ENCODE measurements at regions not wholly inside any gene's neighbourhood (a gene's known extent, or its start where the extent isn't known, plus 50 kb on each side); places are given as distances from the start of the nearest gene placed in this dataset.

- Histone ChIP-seq H3K27ac (ENCODE audit: low read length, poor library complexity, severe bottlenecking) (no peak overlapping the region), H2BK12ac (ENCODE audit: low read length in 2 of 2) (peak overlapping the region in 1 of 2 experiments; percentile 57), H3K18ac (ENCODE audit: low read depth in 1 of 2, low read length in 2 of 2) (peak overlapping the region in 1 of 2 experiments; percentile 54), H4K8ac (ENCODE audit: low read length) (no peak overlapping the region), H2BK15ac (ENCODE audit: low read depth, poor library complexity, severe bottlenecking) (no peak overlapping the region), H3K4me3 (ENCODE audit: insufficient read depth in 1 of 2, low read depth in 1 of 2, low read length in 2 of 2) (no peak overlapping the region), H3K4me1 (ENCODE audit: control insufficient read depth, insufficient read depth, low read depth, low read length) (peaks cover 5% of the 10 kb centered on the region), H4K91ac (ENCODE audit: low read length) (no peak overlapping the region), H2BK5ac (ENCODE audit: low read depth, low read length, poor library complexity, severe bottlenecking) (no peak overlapping the region), H3K4me2 (ENCODE audit: low read length, poor library complexity, severe bottlenecking) (no peak overlapping the region), H2BK120ac (ENCODE audit: low read depth, low read length) (no peak overlapping the region), H3K9ac (ENCODE audit: low read length) (no peak overlapping the region), H3K36me3 (ENCODE audit: control insufficient read depth in 1 of 2, insufficient read depth in 2 of 2, low read depth in 1 of 2, low read length in 2 of 2) (no peaks in the 10 kb centered on the region), H3K9me3 (ENCODE audit: control insufficient read depth, low read length) (no peaks in the 10 kb centered on the region), H2AK5ac (ENCODE audit: low read length, severe bottlenecking) (no peak overlapping the region), H2AFZ (ENCODE audit: low read depth, low read length) (no peak overlapping the region), H3K4ac (ENCODE audit: low read depth in 1 of 2, low read length in 2 of 2) (no peak overlapping the region), H3K27me3 (ENCODE audit: control insufficient read depth in 1 of 2, insufficient read depth in 1 of 2, low read length in 2 of 2) (no peaks in the 10 kb centered on the region), H3K23ac (ENCODE audit: low read length in 2 of 2) (no peak overlapping the region), H3K79me1 (replicated peaks; ENCODE audit: low read length, poor library complexity, severe bottlenecking) (no peaks in the 10 kb centered on the region), H3K14ac (ENCODE audit: low read length in 2 of 2) (peak overlapping the region in 1 of 2 experiments; percentile 53)
- no peak for DNase-seq
- 40% methylated on average over 4 of the region's 4 CpGs for WGBS
These were observed 667.1 kb downstream of the INHBA start for GRCh38 chr7:41035794-41036193.

GRCh38 chr7:41033500-41033899 lies 669.4 kb downstream of the INHBA start:
- Histone ChIP-seq H3K36me3 (ENCODE audit: control insufficient read depth in 1 of 2, insufficient read depth in 2 of 2, low read depth in 1 of 2, low read length in 2 of 2) (no peaks in the 10 kb centered on the region), H3K9ac (ENCODE audit: low read length) (no peak overlapping the region), H2BK5ac (ENCODE audit: low read depth, low read length, poor library complexity, severe bottlenecking) (no peak overlapping the region), H3K18ac (ENCODE audit: low read depth in 1 of 2, low read length in 2 of 2) (peak overlapping the region in 1 of 2 experiments; percentile 46), H2BK15ac (ENCODE audit: low read depth, poor library complexity, severe bottlenecking) (no peak overlapping the region), H4K91ac (ENCODE audit: low read length) (no peak overlapping the region), H2AK5ac (ENCODE audit: low read length, severe bottlenecking) (no peak overlapping the region), H3K4ac (ENCODE audit: low read depth in 1 of 2, low read length in 2 of 2) (no peak overlapping the region), H3K79me1 (replicated peaks; ENCODE audit: low read length, poor library complexity, severe bottlenecking) (no peaks in the 10 kb centered on the region), H3K4me1 (ENCODE audit: control insufficient read depth, insufficient read depth, low read depth, low read length) (peaks cover 7% of the 10 kb centered on the region), H2BK120ac (ENCODE audit: low read depth, low read length) (no peak overlapping the region), H3K14ac (ENCODE audit: low read length in 2 of 2) (no peak overlapping the region), H4K8ac (ENCODE audit: low read length) (no peak overlapping the region), H3K23ac (ENCODE audit: low read length in 2 of 2) (no peak overlapping the region), H3K27ac (ENCODE audit: low read length, poor library complexity, severe bottlenecking) (no peak overlapping the region), H3K27me3 (ENCODE audit: control insufficient read depth in 1 of 2, insufficient read depth in 1 of 2, low read length in 2 of 2) (no peaks in the 10 kb centered on the region), H3K4me2 (ENCODE audit: low read length, poor library complexity, severe bottlenecking) (no peak overlapping the region), H2AFZ (ENCODE audit: low read depth, low read length) (no peak overlapping the region), H3K4me3 (ENCODE audit: insufficient read depth in 1 of 2, low read depth in 1 of 2, low read length in 2 of 2) (no peak overlapping the region), H2BK12ac (ENCODE audit: low read length in 2 of 2) (no peak overlapping the region), H3K9me3 (ENCODE audit: control insufficient read depth, low read length) (no peaks in the 10 kb centered on the region)
- WGBS: 47% methylated on average over 1 of the region's 1 CpG
- DNase-seq: peak; percentile 69

- H3K27ac ChIP-seq (ENCODE audit: low read length, poor library complexity, severe bottlenecking): no peak overlapping the region
- no peak overlapping the region for H3K4ac ChIP-seq (ENCODE audit: low read depth in 1 of 2, low read length in 2 of 2)
- peaks cover 13% of the 10 kb centered on the region for H3K4me1 ChIP-seq (ENCODE audit: control insufficient read depth, insufficient read depth, low read depth, low read length)
- no peak overlapping the region for H2BK120ac ChIP-seq (ENCODE audit: low read depth, low read length)
- H3K18ac ChIP-seq (ENCODE audit: low read depth in 1 of 2, low read length in 2 of 2): no peak overlapping the region
- no peak overlapping the region for H3K23ac ChIP-seq (ENCODE audit: low read length in 2 of 2)
- no peak overlapping the region for H3K14ac ChIP-seq (ENCODE audit: low read length in 2 of 2)
- peak; percentile 35 for DNase-seq
- no peaks in the 10 kb centered on the region for H3K27me3 ChIP-seq (ENCODE audit: control insufficient read depth in 1 of 2, insufficient read depth in 1 of 2, low read length in 2 of 2)
- WGBS: 16% methylated on average over 5 of the region's 5 CpGs
- H4K8ac ChIP-seq (ENCODE audit: low read length): no peak overlapping the region
- H3K9me3 ChIP-seq (ENCODE audit: control insufficient read depth, low read length): no peaks in the 10 kb centered on the region
- H3K4me2 ChIP-seq (ENCODE audit: low read length, poor library complexity, severe bottlenecking): no peak overlapping the region
- no peaks in the 10 kb centered on the region for H3K79me1 ChIP-seq (replicated peaks; ENCODE audit: low read length, poor library complexity, severe bottlenecking)
- no peak overlapping the region for H3K4me3 ChIP-seq (ENCODE audit: insufficient read depth in 1 of 2, low read depth in 1 of 2, low read length in 2 of 2)
- H2BK15ac ChIP-seq (ENCODE audit: low read depth, poor library complexity, severe bottlenecking): no peak overlapping the region
- H2AK5ac ChIP-seq (ENCODE audit: low read length, severe bottlenecking): no peak overlapping the region
- H2AFZ ChIP-seq (ENCODE audit: low read depth, low read length): no peak overlapping the region
- no peak overlapping the region for H4K91ac ChIP-seq (ENCODE audit: low read length)
- H2BK5ac ChIP-seq (ENCODE audit: low read depth, low read length, poor library complexity, severe bottlenecking): no peak overlapping the region
- H3K36me3 ChIP-seq (ENCODE audit: control insufficient read depth in 1 of 2, insufficient read depth in 2 of 2, low read depth in 1 of 2, low read length in 2 of 2): no peaks in the 10 kb centered on the region
- H3K9ac ChIP-seq (ENCODE audit: low read length): no peak overlapping the region
- peak overlapping the region in 1 of 2 experiments; percentile 75 for H2BK12ac ChIP-seq (ENCODE audit: low read length in 2 of 2)
These were observed 672.2 kb downstream of the INHBA start for GRCh38 chr7:41030673-41031072.

- H4K91ac ChIP-seq (ENCODE audit: low read length): peak overlapping the region; percentile 66
- H3K36me3 ChIP-seq (ENCODE audit: control insufficient read depth in 1 of 2, insufficient read depth in 2 of 2, low read depth in 1 of 2, low read length in 2 of 2): no peaks in the 10 kb centered on the region
- no peak overlapping the region for H4K8ac ChIP-seq (ENCODE audit: low read length)
- H3K27me3 ChIP-seq (ENCODE audit: control insufficient read depth in 1 of 2, insufficient read depth in 1 of 2, low read length in 2 of 2): no peaks in the 10 kb centered on the region
- peaks cover 10% of the 10 kb centered on the region for H3K4me1 ChIP-seq (ENCODE audit: control insufficient read depth, insufficient read depth, low read depth, low read length)
- WGBS: 1% methylated on average over 5 of the region's 5 CpGs
- H3K27ac ChIP-seq (ENCODE audit: low read length, poor library complexity, severe bottlenecking): peak overlapping the region; percentile 77
- no peak overlapping the region for H3K14ac ChIP-seq (ENCODE audit: low read length in 2 of 2)
- peak overlapping the region in 1 of 2 experiments; percentile 24 for H3K4ac ChIP-seq (ENCODE audit: low read depth in 1 of 2, low read length in 2 of 2)
- peak overlapping the region; percentile 62 for H2BK15ac ChIP-seq (ENCODE audit: low read depth, poor library complexity, severe bottlenecking)
- no peak overlapping the region for H3K4me2 ChIP-seq (ENCODE audit: low read length, poor library complexity, severe bottlenecking)
- H3K79me1 ChIP-seq (replicated peaks; ENCODE audit: low read length, poor library complexity, severe bottlenecking): no peaks in the 10 kb centered on the region
- peak overlapping the region; percentile 4 for H2BK120ac ChIP-seq (ENCODE audit: low read depth, low read length)
- peak; percentile 96 for DNase-seq
- H3K4me3 ChIP-seq (ENCODE audit: insufficient read depth in 1 of 2, low read depth in 1 of 2, low read length in 2 of 2): no peak overlapping the region
- no peak overlapping the region for H3K23ac ChIP-seq (ENCODE audit: low read length in 2 of 2)
- H2BK12ac ChIP-seq (ENCODE audit: low read length in 2 of 2): peak overlapping the region; percentile 17 to 67
- H2AK5ac ChIP-seq (ENCODE audit: low read length, severe bottlenecking): peak overlapping the region; percentile 57
- peak overlapping the region; percentile 25 to 78 for H3K18ac ChIP-seq (ENCODE audit: low read depth in 1 of 2, low read length in 2 of 2)
- no peaks in the 10 kb centered on the region for H3K9me3 ChIP-seq (ENCODE audit: control insufficient read depth, low read length)
- peak overlapping the region; percentile 69 for H3K9ac ChIP-seq (ENCODE audit: low read length)
- H2BK5ac ChIP-seq (ENCODE audit: low read depth, low read length, poor library complexity, severe bottlenecking): peak overlapping the region; percentile 33
- H2AFZ ChIP-seq (ENCODE audit: low read depth, low read length): no peak overlapping the region
These were observed 673.8 kb downstream of the INHBA start for GRCh38 chr7:41029072-41029499.

Measured in mesenchymal stem cell (in vitro differentiated cells and primary cell).